ENCODE measurements at regions not wholly inside any gene's neighbourhood (a gene's known extent, or its start where the extent isn't known, plus 50 kb on each side); places are given as distances from the start of the nearest gene placed in this dataset.
"Not testable (repeated sequence)": the region's sequence is repeated elsewhere in the genome, so short reads cannot be mapped to it uniquely, and the experiment has no call there.

DNA sequence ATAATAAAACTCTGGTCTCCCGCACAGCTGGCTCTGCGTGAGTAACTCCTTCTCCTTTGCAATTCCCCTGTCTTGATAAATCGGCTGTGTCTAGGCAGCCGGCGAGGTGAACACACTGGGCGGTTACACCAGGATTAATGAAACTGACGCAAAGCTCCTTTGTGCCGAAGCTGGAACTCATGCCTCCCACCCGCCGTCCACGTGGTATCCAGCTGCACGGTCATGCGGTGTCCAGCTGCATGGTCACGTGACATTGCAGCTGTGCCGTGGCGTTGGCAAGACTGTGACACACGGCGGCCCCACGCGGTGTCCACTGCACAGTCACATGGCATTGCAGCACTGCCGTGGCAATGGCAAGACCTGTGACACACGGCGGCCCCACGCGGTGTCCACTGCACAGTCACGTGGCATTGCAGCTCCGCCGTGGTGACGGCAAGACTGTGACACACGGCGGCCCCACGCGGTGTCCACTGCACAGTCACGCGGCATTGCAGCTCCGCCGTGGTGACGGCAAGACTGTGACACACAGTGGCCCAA lies 350.6 kb downstream of the CNTNAP3B start:
- H3K9me3 ChIP-seq (ENCODE audit: low read length); H3K27ac Mint-ChIP-seq; H3K4me1 ChIP-seq (ENCODE audit: insufficient read depth, low read length); H3K4me3 Mint-ChIP-seq; H3K9me3 Mint-ChIP-seq; H3K27ac ChIP-seq (ENCODE audit: low read depth, low read length); H3K36me3 Mint-ChIP-seq; H3K4me3 ChIP-seq (ENCODE audit: low read length); H3K27me3 Mint-ChIP-seq; H3K27me3 ChIP-seq (ENCODE audit: insufficient read depth, low read length, poor library complexity, severe bottlenecking); CTCF ChIA-PET; H3K36me3 ChIP-seq (ENCODE audit: insufficient read depth, low read length); POLR2A ChIA-PET; H3K4me1 Mint-ChIP-seq: not testable (repeated sequence)
- DNase-seq: peak in 1 of 5 donors; percentile 38

- H3K9me3 ChIP-seq (ENCODE audit: low read length); H3K4me1 ChIP-seq (ENCODE audit: insufficient read depth, low read length); H3K4me3 Mint-ChIP-seq; H3K9me3 Mint-ChIP-seq; CTCF ChIA-PET; H3K4me1 Mint-ChIP-seq; H3K36me3 Mint-ChIP-seq; H3K4me3 ChIP-seq (ENCODE audit: low read length); H3K27ac Mint-ChIP-seq; H3K27me3 ChIP-seq (ENCODE audit: insufficient read depth, low read length, poor library complexity, severe bottlenecking); H3K27me3 Mint-ChIP-seq; H3K36me3 ChIP-seq (ENCODE audit: insufficient read depth, low read length); POLR2A ChIA-PET; H3K27ac ChIP-seq (ENCODE audit: low read depth, low read length): not testable (repeated sequence)
- peak in 1 of 5 donors; percentile 41 for DNase-seq
These were observed 351.7 kb downstream of the CNTNAP3B start for GRCh38 chr9:41777536-41777935.

GRCh38 chr9:41772541-41772940 lies 356.7 kb downstream of the CNTNAP3B start:
- not testable (repeated sequence) for H3K4me3 ChIP-seq (ENCODE audit: low read length)

DNA sequence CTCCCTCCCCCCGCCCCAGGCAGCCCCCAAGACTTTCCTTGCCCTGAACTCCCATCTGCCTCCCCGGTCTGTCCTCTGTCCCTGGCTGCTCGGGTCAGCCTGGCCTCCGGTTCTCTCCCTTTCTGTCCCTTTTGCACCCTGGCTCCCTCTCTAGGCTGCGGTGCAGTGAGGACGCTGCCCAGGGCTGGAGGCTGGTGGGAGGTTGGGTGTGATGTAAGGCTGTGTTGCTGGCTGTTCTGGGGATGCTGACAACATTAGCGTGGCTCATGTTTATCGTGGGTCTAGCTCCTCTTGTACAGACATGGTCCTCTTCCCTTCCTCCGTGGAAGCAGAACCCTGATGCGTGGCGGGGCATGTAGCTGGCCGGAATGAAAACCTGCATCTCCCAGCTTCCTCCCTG lies 357.5 kb downstream of the CNTNAP3B start:
- POLR2A ChIA-PET; H3K4me1 ChIP-seq (ENCODE audit: insufficient read depth, low read length); H3K9me3 Mint-ChIP-seq; H3K27ac ChIP-seq (ENCODE audit: low read depth, low read length); H3K36me3 ChIP-seq (ENCODE audit: insufficient read depth, low read length); DNase-seq; H3K4me1 Mint-ChIP-seq; CTCF ChIA-PET; H3K27me3 ChIP-seq (ENCODE audit: insufficient read depth, low read length, poor library complexity, severe bottlenecking); H3K27ac Mint-ChIP-seq; H3K4me3 Mint-ChIP-seq; H3K27me3 Mint-ChIP-seq; H3K4me3 ChIP-seq (ENCODE audit: low read length); H3K36me3 Mint-ChIP-seq; H3K9me3 ChIP-seq (ENCODE audit: low read length): not testable (repeated sequence)

More at GRCh38 chr9:41772541-41772940, 356.7 kb downstream of the CNTNAP3B start:
- H3K36me3 Mint-ChIP-seq; H3K4me1 Mint-ChIP-seq; CTCF ChIA-PET; H3K4me1 ChIP-seq (ENCODE audit: insufficient read depth, low read length); H3K27ac ChIP-seq (ENCODE audit: low read depth, low read length); DNase-seq; H3K4me3 Mint-ChIP-seq; H3K27ac Mint-ChIP-seq; H3K9me3 Mint-ChIP-seq; H3K36me3 ChIP-seq (ENCODE audit: insufficient read depth, low read length); POLR2A ChIA-PET; H3K27me3 ChIP-seq (ENCODE audit: insufficient read depth, low read length, poor library complexity, severe bottlenecking); H3K27me3 Mint-ChIP-seq; H3K9me3 ChIP-seq (ENCODE audit: low read length): not testable (repeated sequence)

DNA sequence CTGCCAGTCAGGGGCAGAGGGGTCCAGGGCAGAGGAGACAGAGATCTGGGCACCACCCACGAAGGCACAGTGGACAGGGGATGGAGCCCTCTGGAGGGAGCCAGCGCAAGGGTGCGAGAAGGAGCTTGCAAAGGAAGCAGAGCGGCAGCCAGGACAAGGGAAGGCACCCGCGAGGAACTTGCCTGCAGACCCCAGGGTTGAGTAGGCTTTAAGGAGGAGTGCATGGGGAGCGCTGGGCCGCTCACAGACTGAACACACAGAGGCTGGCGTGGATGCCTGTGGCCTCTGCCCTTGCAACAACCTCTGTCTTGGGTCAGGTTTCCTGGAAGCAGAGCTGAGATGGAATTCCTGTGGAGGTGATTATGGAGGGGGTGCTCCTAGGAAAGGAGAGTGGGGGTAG lies 374.4 kb downstream of the CNTNAP3B start:
- H3K27ac ChIP-seq (ENCODE audit: low read depth, low read length); H3K4me1 Mint-ChIP-seq; H3K27me3 ChIP-seq (ENCODE audit: insufficient read depth, low read length, poor library complexity, severe bottlenecking); POLR2A ChIA-PET; H3K4me3 Mint-ChIP-seq; H3K36me3 ChIP-seq (ENCODE audit: insufficient read depth, low read length); H3K36me3 Mint-ChIP-seq; CTCF ChIA-PET; DNase-seq; H3K27ac Mint-ChIP-seq; H3K27me3 Mint-ChIP-seq; H3K4me3 ChIP-seq (ENCODE audit: low read length); H3K9me3 Mint-ChIP-seq; H3K4me1 ChIP-seq (ENCODE audit: insufficient read depth, low read length); H3K9me3 ChIP-seq (ENCODE audit: low read length): not testable (repeated sequence)

DNA sequence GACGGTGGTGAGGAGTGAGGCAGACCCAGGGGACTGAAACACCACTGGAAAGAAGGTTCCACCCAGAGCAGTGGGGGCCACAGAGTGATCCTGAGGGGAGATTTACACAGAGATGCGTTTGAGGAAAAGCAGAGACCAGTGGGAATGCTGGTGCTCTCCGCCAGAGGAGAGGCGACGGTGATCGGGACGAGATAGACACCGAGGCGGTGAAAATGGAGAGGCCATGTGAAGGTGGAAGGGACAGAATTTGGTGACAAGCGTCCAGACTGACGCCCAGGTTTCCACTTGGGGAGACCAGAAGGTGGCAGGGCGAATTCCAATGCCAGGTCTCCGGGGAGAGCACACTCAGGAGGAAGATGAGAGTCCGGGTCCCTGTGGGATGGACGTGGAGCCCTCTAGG lies 374.8 kb downstream of the CNTNAP3B start:
- POLR2A ChIA-PET; H3K27me3 ChIP-seq (ENCODE audit: insufficient read depth, low read length, poor library complexity, severe bottlenecking); H3K27me3 Mint-ChIP-seq; H3K27ac ChIP-seq (ENCODE audit: low read depth, low read length); H3K4me1 Mint-ChIP-seq; H3K36me3 Mint-ChIP-seq; H3K9me3 Mint-ChIP-seq; H3K9me3 ChIP-seq (ENCODE audit: low read length); H3K27ac Mint-ChIP-seq; DNase-seq; H3K4me3 ChIP-seq (ENCODE audit: low read length); H3K4me1 ChIP-seq (ENCODE audit: insufficient read depth, low read length); H3K36me3 ChIP-seq (ENCODE audit: insufficient read depth, low read length); CTCF ChIA-PET: not testable (repeated sequence)
- H3K4me3 Mint-ChIP-seq: peak overlapping the region in 1 of 7 donors; percentile 3

DNA sequence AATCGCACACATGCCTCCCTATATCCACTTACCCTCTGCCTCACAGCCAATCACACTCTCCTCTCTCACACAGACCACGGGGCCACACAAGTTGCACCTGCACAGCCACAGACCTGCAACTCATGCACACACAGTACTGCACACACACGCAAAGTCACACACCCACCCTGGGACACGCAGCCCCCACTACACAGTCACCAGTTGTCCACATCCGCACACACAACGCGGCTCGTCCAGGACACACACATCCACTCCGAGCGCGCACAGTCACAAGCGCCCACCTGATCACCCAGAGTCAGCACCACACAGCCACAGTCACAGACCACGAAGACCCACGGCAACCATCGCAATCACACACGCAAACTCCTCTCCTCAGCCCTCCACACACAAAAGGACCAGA lies 387.3 kb downstream of the CNTNAP3B start:
- DNase-seq; POLR2A ChIA-PET; H3K27me3 ChIP-seq (ENCODE audit: insufficient read depth, low read length, poor library complexity, severe bottlenecking); H3K36me3 ChIP-seq (ENCODE audit: insufficient read depth, low read length); CTCF ChIA-PET; H3K27ac ChIP-seq (ENCODE audit: low read depth, low read length); H3K9me3 Mint-ChIP-seq; H3K9me3 ChIP-seq (ENCODE audit: low read length); H3K27ac Mint-ChIP-seq; H3K27me3 Mint-ChIP-seq; H3K4me1 Mint-ChIP-seq; H3K4me3 Mint-ChIP-seq; H3K36me3 Mint-ChIP-seq; H3K4me1 ChIP-seq (ENCODE audit: insufficient read depth, low read length); H3K4me3 ChIP-seq (ENCODE audit: low read length): not testable (repeated sequence)

- H3K27me3 ChIP-seq (ENCODE audit: insufficient read depth, low read length, poor library complexity, severe bottlenecking); DNase-seq; H3K4me1 ChIP-seq (ENCODE audit: insufficient read depth, low read length); H3K4me3 Mint-ChIP-seq; H3K4me3 ChIP-seq (ENCODE audit: low read length); POLR2A ChIA-PET; H3K9me3 ChIP-seq (ENCODE audit: low read length); H3K36me3 ChIP-seq (ENCODE audit: insufficient read depth, low read length); CTCF ChIA-PET; H3K9me3 Mint-ChIP-seq; H3K27ac Mint-ChIP-seq; H3K27me3 Mint-ChIP-seq; H3K4me1 Mint-ChIP-seq; H3K27ac ChIP-seq (ENCODE audit: low read depth, low read length); H3K36me3 Mint-ChIP-seq: not testable (repeated sequence)
These were observed 388.1 kb downstream of the CNTNAP3B start for GRCh38 chr9:41741173-41741572.

DNA sequence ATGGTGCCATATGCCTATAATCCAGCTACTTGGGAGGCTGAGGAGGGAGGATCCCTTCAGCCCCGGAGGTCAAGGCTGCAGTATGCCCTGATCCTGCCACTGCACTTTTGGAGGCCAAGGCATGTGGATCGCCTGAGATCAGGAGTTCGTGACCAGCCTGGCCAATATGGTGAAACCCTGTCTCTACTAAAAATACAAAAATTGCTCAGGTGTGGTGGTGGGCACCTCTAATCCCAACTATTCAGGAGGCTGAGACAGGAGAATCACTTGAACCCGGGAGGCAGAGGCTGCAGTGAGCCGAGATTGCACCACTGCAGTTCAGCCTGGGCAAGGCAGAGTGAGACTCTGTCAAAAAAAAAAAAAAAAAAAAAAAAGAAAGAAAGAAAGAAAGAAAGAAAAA lies 390.5 kb downstream of the CNTNAP3B start:
- H3K27me3 Mint-ChIP-seq; DNase-seq; H3K36me3 Mint-ChIP-seq; H3K9me3 Mint-ChIP-seq; H3K27me3 ChIP-seq (ENCODE audit: insufficient read depth, low read length, poor library complexity, severe bottlenecking); POLR2A ChIA-PET; H3K4me3 Mint-ChIP-seq; H3K27ac ChIP-seq (ENCODE audit: low read depth, low read length); H3K4me3 ChIP-seq (ENCODE audit: low read length); H3K9me3 ChIP-seq (ENCODE audit: low read length); H3K36me3 ChIP-seq (ENCODE audit: insufficient read depth, low read length); H3K4me1 Mint-ChIP-seq; CTCF ChIA-PET; H3K4me1 ChIP-seq (ENCODE audit: insufficient read depth, low read length); H3K27ac Mint-ChIP-seq: not testable (repeated sequence)

Measured in CD8-positive, alpha-beta memory T cell (primary cell).